ENCODE measurements at regions not wholly inside any gene's neighbourhood (a gene's known extent, or its start where the extent isn't known, plus 50 kb on each side); places are given as distances from the start of the nearest gene placed in this dataset.

DNA sequence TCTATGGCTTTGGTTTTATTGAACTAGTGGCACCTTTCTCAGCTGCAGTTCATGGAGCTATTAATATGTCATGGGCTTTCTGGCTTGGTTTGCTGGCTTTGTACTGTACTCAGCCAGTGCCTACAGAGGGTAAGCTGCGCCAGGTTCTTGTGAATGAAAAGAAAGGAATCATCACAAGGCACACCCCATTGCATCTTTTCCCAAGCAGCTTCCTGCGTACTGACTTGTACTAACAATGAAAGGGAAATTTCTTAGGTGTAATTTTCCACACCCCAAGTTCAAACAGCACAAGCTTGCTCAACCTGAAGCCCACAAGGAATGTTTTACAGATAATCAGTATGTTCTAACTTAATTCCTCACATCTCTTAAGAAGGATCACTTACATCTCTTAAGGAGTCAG is 78.0 kb upstream of the TNFSF18 start:
- no peak for DNase-seq (ENCODE audit: low read depth)

DNA sequence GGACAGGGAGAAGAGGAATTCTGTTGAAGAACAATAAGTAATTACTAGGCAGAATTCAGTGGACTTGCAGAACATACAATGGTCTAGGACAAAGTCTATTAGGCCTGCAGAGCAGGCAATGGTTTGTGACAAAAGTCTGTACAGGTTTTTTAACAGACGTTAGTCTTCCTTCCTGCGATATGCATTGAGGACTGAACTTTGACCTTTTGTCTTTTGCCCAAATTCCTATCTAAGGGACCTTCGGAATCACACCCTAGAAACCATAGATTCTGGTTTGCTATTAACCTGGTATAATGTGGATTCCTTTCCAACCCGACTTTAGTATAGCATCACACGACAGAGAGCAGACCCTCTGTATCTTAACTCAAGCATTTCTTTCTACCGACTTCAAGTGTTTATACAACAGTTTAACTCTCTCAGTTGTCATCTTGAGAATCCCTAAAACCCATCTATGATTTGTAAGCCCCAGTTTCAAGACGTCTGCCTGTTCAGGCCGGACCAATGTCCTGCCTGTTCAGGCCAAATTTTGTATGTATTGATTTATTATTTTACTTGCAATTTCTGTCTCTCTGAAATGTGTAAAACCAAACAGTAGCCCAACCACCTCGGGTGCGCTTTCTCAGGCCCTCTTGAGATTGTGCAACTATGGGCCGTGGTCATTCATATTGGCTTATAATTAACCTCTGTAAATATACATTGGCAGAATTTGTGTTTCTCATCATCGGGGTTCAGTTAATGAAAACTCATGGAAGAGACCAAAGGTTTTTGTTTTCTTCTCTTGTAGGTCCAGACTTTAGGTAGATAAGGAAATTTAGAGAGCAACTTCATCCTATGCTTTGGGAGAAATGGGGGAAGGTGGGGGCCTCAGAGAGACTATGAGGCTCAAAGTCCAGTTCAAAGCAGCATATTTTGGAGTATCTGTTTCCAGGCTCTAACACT is 76.9 kb upstream of the TNFSF18 start:
- no peak for DNase-seq (ENCODE audit: low read depth)

GRCh38 chr1:173126421-173126820 is 75.7 kb upstream of the TNFSF18 start:
- DNase-seq (ENCODE audit: low read depth), result no peak

DNA sequence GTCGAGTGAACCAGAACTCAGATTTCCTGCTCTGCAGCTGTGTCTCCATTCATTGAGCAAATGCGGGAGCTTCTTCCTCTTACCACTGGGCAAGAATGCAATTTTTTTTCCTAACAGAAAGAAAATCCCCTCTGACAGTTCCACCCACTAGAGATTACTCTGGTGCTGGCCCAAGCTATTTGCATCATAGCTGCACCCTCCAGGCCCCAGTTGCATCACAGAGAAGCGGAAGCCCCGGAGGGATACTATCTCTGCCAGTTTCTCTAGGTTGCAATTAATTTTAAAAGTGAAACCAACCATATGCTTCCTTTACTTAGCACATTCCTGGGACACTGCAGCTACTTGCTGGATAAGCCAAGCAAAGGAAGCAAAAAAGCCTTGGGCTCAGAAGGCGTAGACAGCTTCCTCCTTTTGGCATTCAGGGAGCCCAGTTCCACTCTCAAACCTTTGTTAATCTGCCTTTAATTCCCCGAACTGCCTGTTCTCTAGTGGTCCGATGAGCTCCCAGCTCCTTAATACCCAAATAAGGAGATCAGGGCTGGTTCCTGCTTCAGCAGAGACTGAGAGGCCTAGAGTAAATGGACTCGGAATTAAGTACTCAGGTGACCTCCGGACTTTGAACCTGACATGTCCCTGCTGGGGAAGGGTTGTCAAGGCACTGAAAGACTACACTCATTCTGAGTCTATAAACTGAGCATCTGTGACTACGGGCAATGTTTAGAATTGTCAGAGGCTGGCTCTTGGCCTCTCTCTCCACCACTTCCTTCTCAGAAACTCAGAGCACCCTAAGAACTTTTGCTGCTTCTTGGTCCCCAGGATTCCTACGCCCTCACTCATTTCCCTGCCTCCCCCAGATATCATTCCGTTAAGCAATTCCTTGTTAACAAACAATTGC is 72.5 kb upstream of the TNFSF18 start:
- peak; percentile 53 for DNase-seq (ENCODE audit: low read depth)

- no peak for DNase-seq (ENCODE audit: low read depth)
These were observed 71.7 kb upstream of the TNFSF18 start for GRCh38 chr1:173122344-173122935.

DNA sequence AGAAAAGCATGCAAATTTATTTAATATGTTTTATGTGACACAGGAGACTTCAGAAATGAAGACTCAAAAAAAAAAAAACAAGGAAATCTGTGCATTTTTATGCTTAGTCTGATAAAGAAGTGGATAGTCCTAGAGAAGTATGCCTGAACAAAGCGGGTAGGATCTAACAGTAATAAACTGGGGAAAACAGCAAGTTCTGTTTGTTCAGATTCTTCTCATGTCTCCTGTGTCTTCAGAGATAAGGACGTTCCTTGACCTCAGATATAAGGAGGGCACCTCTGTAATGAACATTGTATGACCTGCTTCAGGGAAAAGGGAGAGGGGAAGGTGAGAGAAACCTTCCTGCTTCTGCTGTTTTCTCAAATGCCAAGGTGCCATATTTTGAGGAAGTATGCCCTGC is 67.7 kb upstream of the TNFSF18 start:
- DNase-seq (ENCODE audit: low read depth), result no peak

DNA sequence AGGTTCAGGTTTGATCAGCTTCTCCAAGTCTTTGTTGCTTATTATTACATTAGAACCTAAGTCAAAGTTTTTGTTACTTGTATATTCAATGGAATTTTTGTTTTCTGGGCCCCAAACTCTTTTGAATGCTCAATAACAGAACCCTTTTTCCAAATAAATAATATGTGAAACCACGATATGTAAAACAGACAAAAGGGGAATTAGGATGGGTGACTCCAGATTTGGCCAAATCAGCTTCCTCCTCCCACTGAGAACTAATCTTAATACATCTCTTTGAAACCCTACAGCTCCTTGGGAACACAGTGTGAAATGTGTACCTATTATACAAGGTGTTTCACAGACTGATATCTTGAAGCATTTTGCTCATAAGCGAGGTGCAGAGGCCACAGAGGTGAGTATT is 67.0 kb upstream of the TNFSF18 start:
- DNase-seq (ENCODE audit: low read depth), result no peak

DNA sequence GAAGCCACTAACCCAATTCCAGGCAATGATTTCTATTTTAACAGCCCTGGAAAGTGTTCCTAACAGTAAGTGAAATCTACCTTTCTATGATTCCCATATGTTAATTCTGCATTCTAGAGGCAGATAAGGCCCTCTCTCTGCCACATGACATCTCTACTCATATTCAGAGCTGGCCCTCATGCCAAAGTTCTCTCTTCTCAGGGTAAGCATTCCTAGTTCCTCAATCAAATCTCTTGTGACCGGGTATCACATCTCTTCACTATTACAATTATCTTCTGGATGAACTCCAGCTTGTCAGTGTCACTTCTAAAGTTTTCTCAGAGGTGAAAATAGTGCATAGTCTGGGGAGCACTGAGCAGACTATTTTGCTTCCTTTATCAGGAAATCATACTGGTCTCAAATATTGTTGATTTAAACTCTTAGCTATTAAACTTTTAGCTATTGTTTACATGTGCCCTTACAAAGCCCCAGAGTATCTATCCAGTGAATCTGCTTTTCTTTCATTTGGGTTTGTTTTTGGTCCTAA is 66.4 kb upstream of the TNFSF18 start:
- no peak for DNase-seq (ENCODE audit: low read depth)

DNA sequence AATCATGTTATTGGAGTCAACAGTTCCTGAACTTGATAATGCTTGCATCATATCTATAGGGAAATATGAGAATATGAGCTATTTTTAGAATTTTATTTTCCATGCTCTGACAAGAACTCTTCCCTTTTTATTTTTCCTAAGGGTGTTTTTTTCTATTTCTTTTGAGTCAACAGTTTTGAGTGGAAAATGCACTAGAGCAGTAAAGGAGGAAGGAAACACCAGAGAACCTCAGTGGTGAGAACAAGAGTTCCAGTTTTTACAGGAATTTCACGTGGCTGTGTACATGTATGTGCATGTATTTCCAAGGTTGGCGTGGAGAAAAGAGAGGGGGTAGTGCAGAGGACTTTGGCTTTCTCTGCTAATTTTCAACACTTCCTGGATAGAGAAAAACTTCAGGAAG is 63.6 kb upstream of the TNFSF18 start:
- no peak for DNase-seq (ENCODE audit: low read depth)

GRCh38 chr1:173113015-173113741 is 62.4 kb upstream of the TNFSF18 start:
- DNase-seq (ENCODE audit: low read depth), result no peak

GRCh38 chr1:173112129-173112528 is 61.4 kb upstream of the TNFSF18 start:
- no peak for DNase-seq (ENCODE audit: low read depth)

- DNase-seq (ENCODE audit: low read depth), result no peak
These were observed 57.0 kb upstream of the TNFSF18 start for GRCh38 chr1:173107696-173108095.

DNA sequence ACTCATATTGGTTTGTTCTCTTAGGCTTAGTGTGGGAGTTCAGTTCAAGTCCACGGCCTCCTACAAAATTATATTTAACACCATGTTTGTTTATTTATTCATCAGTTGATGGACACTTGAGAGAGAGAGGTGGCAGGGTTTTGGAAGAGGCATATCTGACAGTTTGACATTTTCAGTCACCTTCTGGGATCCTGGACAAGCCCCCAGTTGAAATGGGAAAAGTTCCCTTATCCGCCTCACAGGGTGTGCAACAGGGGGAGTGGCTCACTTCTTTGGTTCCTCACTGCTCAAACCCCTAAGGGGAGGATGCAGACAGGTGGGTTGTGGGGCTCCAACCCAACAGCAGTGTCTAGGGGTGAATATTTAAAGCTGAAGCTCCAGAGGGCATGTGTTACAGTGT is 52.3 kb upstream of the TNFSF18 start:
- DNase-seq (ENCODE audit: low read depth), result no peak

- DNase-seq (ENCODE audit: low read depth), result no peak
These were observed 50.8 kb upstream of the TNFSF18 start for GRCh38 chr1:173101589-173101988.

- no peak for DNase-seq (ENCODE audit: low read depth)
These were observed 49.9 kb upstream of the TNFSF18 start for GRCh38 chr1:173100476-173101107.

Measured in HS-5 (cell line).